ENCODE measurements at regions not wholly inside any gene's neighbourhood (a gene's known extent, or its start where the extent isn't known, plus 50 kb on each side); places are given as distances from the start of the nearest gene placed in this dataset.

- DNase-seq: no peak
Measured at GRCh38 chr3:9301091-9301490, 51.6 kb upstream of the SRGAP3 start.

- DNase-seq: no peak
Measured at GRCh38 chr3:9301798-9302197, 52.4 kb upstream of the SRGAP3 start.

GRCh38 chr3:9302425-9303181, 53.2 kb upstream of the SRGAP3 start:
- DNase-seq: peak; percentile 80 to 89

GRCh38 chr3:9308298-9308990, 54.4 kb upstream of the THUMPD3 start:
- DNase-seq: no peak

GRCh38 chr3:9310043-9310442, 52.8 kb upstream of the THUMPD3 start:
- no peak for DNase-seq

GRCh38 chr3:9311228-9311627, 51.6 kb upstream of the THUMPD3 start:
- no peak for DNase-seq

Data from NCI-H524 (cell line).